Upper lobe of right lung (tissue), 1 donor: ENCODE measurements at regions not wholly inside any gene's neighbourhood (a gene's known extent, or its start where the extent isn't known, plus 50 kb on each side); places are given as distances from the start of the nearest gene placed in this dataset.
"Not testable (repeated sequence)": the region's sequence is repeated elsewhere in the genome, so short reads cannot be mapped to it uniquely, and the experiment has no call there.

ENCODE experiments used
- ATAC-seq: fragments of 200-7000 bp; cut with Tn5 transposase; one replicate; pipeline ENCODE4 v1.9.1; 2020; ENCODE audit warnings: mild to moderate bottlenecking, moderate library complexity
- DNase-seq: peaks from one replicate; pipeline ENCODE4 v3.0.0-alpha.2; 2020
- H3K27ac ChIP-seq: fragments of 200-600 bp; one replicate; pipeline ENCODE4 v1.8.0; 2022
- H3K27me3 ChIP-seq: fragments of 200-600 bp; one replicate; pipeline ENCODE4 v1.8.0; 2022; ENCODE audit warnings: mild to moderate bottlenecking
- H3K36me3 ChIP-seq: fragments of 200-600 bp; one replicate; pipeline ENCODE4 v1.8.0; 2022
- H3K4me1 ChIP-seq: fragments of 200-600 bp; one replicate; pipeline ENCODE4 v1.8.0; 2022
- H3K4me3 ChIP-seq: fragments of 200-600 bp; one replicate; pipeline ENCODE4 v1.8.0; 2022; ENCODE audit warnings: mild to moderate bottlenecking
- H3K9me3 ChIP-seq: fragments of 200-600 bp; one replicate; pipeline ENCODE4 v1.8.0; 2022
- intact Hi-C: fragments of 100-400 bp; cut with DNase I; formaldehyde crosslinking; loops from one replicate; pipeline ENCODE4 v1.11.0; 2022
- TF ChIP-seq, protein P1 (sequence below): fragments of 200-600 bp; IDR thresholded peaks from one replicate; pipeline ENCODE4 v1.8.0; 2022; ENCODE audit warnings: antibody characterized with exemption
- donor health status: DM: no; HTN: yes; CAD: no; lungs with severe emphysema.

DNA sequence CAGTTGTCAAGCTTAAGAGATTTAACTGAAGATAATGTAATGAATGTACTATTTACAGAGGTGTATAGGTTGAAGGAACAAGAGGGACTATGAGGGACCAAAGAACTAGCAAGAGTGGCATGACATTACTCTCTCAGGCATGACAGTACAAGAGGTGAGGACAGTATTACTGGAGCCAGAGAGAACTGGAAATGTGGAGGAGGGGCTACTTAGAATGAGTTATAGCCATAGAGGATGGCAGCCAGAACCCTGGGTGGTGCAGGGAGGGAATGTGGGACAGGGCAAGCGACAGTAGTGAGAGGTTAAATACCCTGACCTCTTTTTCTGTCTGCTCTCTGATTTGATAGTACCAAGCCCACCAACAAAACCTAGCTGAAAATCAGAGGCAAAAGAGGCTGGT lies 122.6 kb upstream of the UGP2 start:
- no peaks in the 10 kb centered on the region for H3K27me3 ChIP-seq
- no peak for ATAC-seq

DNA sequence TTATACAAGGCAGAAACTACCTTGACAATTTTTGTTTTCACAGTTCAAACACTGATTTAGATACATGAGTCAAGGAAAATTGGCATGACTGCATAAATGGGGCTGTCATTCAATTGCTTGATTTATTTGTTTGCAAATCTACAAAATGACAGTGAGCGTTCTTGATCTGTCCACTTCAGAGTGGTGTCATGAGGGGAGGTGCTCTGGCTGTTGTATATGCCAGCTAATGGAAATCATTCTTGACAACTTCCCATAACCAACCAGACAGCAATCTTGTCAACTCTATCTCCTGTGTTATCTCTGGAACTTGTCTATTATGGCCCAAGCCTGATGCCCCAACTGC lies 120.6 kb upstream of the UGP2 start:
- no peak for ATAC-seq
- H3K27me3 ChIP-seq, result no peaks in the 10 kb centered on the region
- no peak overlapping the region for H3K27ac ChIP-seq
- H3K9me3 ChIP-seq, result no peaks in the 10 kb centered on the region
- DNase-seq, result no peak
- intact Hi-C loops, result no loop called here
- no peak overlapping the region for H3K4me3 ChIP-seq
- no peaks in the 10 kb centered on the region for H3K4me1 ChIP-seq
- TF ChIP-seq, protein P1, sequence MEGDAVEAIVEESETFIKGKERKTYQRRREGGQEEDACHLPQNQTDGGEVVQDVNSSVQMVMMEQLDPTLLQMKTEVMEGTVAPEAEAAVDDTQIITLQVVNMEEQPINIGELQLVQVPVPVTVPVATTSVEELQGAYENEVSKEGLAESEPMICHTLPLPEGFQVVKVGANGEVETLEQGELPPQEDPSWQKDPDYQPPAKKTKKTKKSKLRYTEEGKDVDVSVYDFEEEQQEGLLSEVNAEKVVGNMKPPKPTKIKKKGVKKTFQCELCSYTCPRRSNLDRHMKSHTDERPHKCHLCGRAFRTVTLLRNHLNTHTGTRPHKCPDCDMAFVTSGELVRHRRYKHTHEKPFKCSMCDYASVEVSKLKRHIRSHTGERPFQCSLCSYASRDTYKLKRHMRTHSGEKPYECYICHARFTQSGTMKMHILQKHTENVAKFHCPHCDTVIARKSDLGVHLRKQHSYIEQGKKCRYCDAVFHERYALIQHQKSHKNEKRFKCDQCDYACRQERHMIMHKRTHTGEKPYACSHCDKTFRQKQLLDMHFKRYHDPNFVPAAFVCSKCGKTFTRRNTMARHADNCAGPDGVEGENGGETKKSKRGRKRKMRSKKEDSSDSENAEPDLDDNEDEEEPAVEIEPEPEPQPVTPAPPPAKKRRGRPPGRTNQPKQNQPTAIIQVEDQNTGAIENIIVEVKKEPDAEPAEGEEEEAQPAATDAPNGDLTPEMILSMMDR, result no peak
- no peaks in the 10 kb centered on the region for H3K36me3 ChIP-seq

More for the DNA sequence above, 122.6 kb upstream of the UGP2 start:
- H3K4me1 ChIP-seq, result no peaks in the 10 kb centered on the region
- no peak overlapping the region for H3K27ac ChIP-seq
- TF ChIP-seq, protein P1, result no peak
- intact Hi-C loops, result no loop called here
- H3K36me3 ChIP-seq, result no peaks in the 10 kb centered on the region
- no peak overlapping the region for H3K4me3 ChIP-seq
- no peak for DNase-seq
- no peaks in the 10 kb centered on the region for H3K9me3 ChIP-seq

DNA sequence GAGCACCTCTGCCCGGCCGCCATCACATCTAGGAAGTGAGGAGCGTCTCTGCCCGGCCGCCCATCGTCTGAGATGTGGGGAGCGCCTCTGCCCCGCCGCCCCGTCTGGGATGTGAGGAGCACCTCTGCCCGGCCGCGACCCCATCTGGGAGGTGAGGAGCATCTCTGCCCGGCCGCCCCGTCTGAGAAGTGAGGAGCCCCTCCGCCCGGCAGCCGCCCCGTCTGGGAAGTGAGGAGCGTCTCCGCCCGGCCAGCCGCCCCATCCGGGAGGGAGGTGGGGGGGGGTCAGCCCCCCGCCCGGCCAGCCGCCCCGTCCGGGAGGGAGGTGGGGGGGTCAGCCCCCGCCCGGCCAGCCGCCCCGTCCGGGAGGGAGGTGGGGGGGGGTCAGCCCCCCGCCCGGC lies 119.4 kb upstream of the UGP2 start:
- DNase-seq, ATAC-seq, H3K27me3 ChIP-seq, H3K4me1 ChIP-seq, H3K27ac ChIP-seq, H3K9me3 ChIP-seq, intact Hi-C loops, H3K4me3 ChIP-seq, H3K36me3 ChIP-seq: not testable (repeated sequence)

DNA sequence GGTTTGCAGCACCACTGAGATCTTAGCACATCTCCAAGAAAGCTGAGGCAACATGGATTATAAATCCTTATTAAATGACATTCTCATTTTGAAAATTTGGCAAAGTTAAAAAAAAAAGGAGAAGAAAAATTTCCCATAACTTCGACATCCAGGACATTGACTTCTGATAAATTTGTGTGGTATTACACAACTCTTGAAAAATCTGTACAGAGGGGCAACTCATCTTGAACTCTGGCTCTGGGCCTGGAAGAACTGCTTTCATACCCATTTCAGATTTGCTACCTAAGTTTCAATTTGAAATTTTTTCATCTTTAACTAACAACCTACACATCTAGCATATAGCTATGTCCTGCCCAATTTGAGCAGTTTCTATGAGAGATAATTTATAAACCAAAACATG lies 118.0 kb upstream of the UGP2 start:
- Histone ChIP-seq H3K9me3 (no peaks in the 10 kb centered on the region), H3K27ac (no peak overlapping the region), H3K4me1 (no peaks in the 10 kb centered on the region), H3K4me3 (no peak overlapping the region), H3K36me3 (no peaks in the 10 kb centered on the region), H3K27me3 (no peaks in the 10 kb centered on the region)
- intact Hi-C loops, result no loop called here
- TF ChIP-seq, protein P1, result no peak
- ATAC-seq (no peak), DNase-seq (no peak)

DNA sequence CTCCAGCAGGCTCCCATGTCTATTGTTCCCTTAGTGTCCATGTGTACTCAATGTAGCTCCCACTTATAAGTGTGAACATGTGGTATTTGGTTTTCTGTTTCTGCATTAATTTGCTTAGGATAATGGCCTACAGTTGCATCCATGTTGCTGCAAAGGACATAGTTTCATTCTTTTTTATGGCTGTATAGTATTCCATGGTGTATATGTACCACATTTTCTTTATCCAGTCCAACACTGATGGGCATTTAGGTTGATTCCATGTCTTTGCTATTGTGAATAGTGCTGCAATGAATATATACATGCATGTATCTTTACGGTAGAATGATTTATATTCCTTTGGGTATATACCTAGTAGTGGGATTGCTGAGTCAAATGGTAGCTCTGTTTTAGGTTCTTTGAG lies 116.5 kb upstream of the UGP2 start:
- H3K4me1 ChIP-seq, ATAC-seq, H3K27ac ChIP-seq, intact Hi-C loops, H3K36me3 ChIP-seq, H3K27me3 ChIP-seq, H3K9me3 ChIP-seq, DNase-seq, H3K4me3 ChIP-seq: not testable (repeated sequence)

DNA sequence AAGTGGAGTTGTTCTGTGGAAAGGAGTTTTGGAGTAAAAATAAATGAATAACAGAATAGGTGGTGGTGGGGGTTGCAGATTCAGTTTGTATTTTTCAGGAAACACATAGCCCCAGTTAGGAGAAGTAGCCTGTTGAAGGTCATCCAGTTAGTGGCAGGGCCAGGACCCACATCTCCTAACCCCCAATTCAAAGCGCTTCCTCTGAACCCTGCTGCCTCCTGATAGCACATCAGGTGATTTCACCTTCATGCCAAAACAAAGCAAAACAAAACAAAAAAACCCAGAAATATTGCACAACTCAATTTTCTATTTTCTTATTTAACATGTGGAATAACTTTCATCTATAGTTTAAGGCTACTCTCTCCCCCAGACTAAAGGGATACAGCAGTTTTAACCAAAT lies 112.3 kb upstream of the UGP2 start:
- no peaks in the 10 kb centered on the region for H3K9me3 ChIP-seq
- TF ChIP-seq, protein P1, result no peak
- H3K4me1 ChIP-seq, result no peaks in the 10 kb centered on the region
- DNase-seq, result no peak
- no peaks in the 10 kb centered on the region for H3K27me3 ChIP-seq
- no peak overlapping the region for H3K27ac ChIP-seq
- intact Hi-C loops, result no loop called here
- H3K36me3 ChIP-seq, result no peaks in the 10 kb centered on the region
- ATAC-seq, result no peak
- H3K4me3 ChIP-seq, result no peak overlapping the region

DNA sequence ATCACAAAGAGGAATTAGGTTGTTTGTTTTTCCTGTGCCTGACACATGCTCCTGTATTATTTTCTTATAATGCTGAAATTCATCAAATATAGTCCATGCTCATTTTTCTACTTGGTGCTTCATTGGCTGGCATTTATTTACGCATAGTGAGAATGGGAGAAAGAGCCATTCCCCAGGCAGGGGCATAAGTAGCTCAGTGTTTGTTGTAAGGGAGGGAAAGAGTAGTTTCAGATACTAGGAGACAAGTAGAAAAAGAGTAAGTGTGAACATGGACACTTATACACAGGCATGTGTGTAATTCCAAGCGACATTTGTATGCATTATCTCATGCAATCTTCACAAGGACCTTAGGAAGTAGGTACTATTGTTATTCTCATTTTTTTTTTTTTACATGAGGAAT lies 111.9 kb upstream of the UGP2 start:
- no peaks in the 10 kb centered on the region for H3K9me3 ChIP-seq
- H3K27me3 ChIP-seq, result no peaks in the 10 kb centered on the region
- H3K4me1 ChIP-seq, result no peaks in the 10 kb centered on the region
- no peak overlapping the region for H3K4me3 ChIP-seq
- H3K36me3 ChIP-seq, result no peaks in the 10 kb centered on the region
- no peak for DNase-seq
- intact Hi-C loops, result no loop called here
- no peak overlapping the region for H3K27ac ChIP-seq
- TF ChIP-seq, protein P1, result no peak
- ATAC-seq, result no peak
